ENCODE measurements at regions not wholly inside any gene's neighbourhood (a gene's known extent, or its start where the extent isn't known, plus 50 kb on each side); places are given as distances from the start of the nearest gene placed in this dataset.

- H3K27ac ChIP-seq = no peak overlapping the region
- H3K36me3 ChIP-seq = no peaks in the 10 kb centered on the region
- no peaks in the 10 kb centered on the region for H4K20me1 ChIP-seq
- no peak overlapping the region for H3K4me3 ChIP-seq
- H3K4me1 ChIP-seq = no peaks in the 10 kb centered on the region
- H3K4me2 ChIP-seq = no peak overlapping the region
- H3K27me3 ChIP-seq = no peaks in the 10 kb centered on the region
- no peak for TF ChIP-seq Cebpa-rat (IDR thresholded peaks at IDR 0.05)
- no peak overlapping the region for H3K9ac ChIP-seq
- no peaks in the 10 kb centered on the region for H3K9me3 ChIP-seq
These were observed 57.5 kb upstream of the PODXL start for GRCh38 chr7:131613909-131614308.

GRCh38 chr7:131610007-131610406 lies 53.6 kb upstream of the PODXL start:
- Histone ChIP-seq H3K9me3 (no peaks in the 10 kb centered on the region), H3K27me3 (no peaks in the 10 kb centered on the region), H3K4me1 (0 out of 2 replicates have a peak, but pooled peaks cover 11% of the 10 kb centered on the region), H3K4me3 (no peak overlapping the region), H3K9ac (no peak overlapping the region), H4K20me1 (no peaks in the 10 kb centered on the region), H3K27ac (no peak overlapping the region), H3K4me2 (no peak overlapping the region), H3K36me3 (no peaks in the 10 kb centered on the region)
- TF ChIP-seq Cebpa-rat (IDR thresholded peaks at IDR 0.05) = no peak

GRCh38 chr7:131608116-131608500 lies 51.7 kb upstream of the PODXL start:
- TF ChIP-seq Cebpa-rat (IDR thresholded peaks at IDR 0.05) = no peak
- H3K4me1 ChIP-seq = 0 out of 2 replicates have a peak, but pooled peaks cover 11% of the 10 kb centered on the region
- H4K20me1 ChIP-seq = no peaks in the 10 kb centered on the region
- H3K4me3 ChIP-seq = no peak overlapping the region
- no peaks in the 10 kb centered on the region for H3K27me3 ChIP-seq
- H3K27ac ChIP-seq = no peak overlapping the region
- H3K9me3 ChIP-seq = no peaks in the 10 kb centered on the region
- peak overlapping the region; percentile 7; the same call in 1 of the 2 replicates for H3K4me2 ChIP-seq
- no peak overlapping the region for H3K9ac ChIP-seq
- H3K36me3 ChIP-seq = no peaks in the 10 kb centered on the region

- no peak overlapping the region for H3K9ac ChIP-seq
- no peaks in the 10 kb centered on the region for H3K36me3 ChIP-seq
- H3K4me2 ChIP-seq = no peak overlapping the region
- no peaks in the 10 kb centered on the region for H4K20me1 ChIP-seq
- no peaks in the 10 kb centered on the region for H3K27me3 ChIP-seq
- H3K4me1 ChIP-seq = 0 out of 2 replicates have a peak, but pooled peaks cover 11% of the 10 kb centered on the region
- TF ChIP-seq Cebpa-rat (IDR thresholded peaks at IDR 0.05) = no peak
- no peak overlapping the region for H3K27ac ChIP-seq
- H3K9me3 ChIP-seq = no peaks in the 10 kb centered on the region
- no peak overlapping the region for H3K4me3 ChIP-seq
These were observed 51.1 kb upstream of the PODXL start for GRCh38 chr7:131607291-131608115.

- Histone ChIP-seq H3K27ac (no peak overlapping the region), H3K36me3 (no peaks in the 10 kb centered on the region), H3K4me2 (no peak overlapping the region), H3K9ac (no peak overlapping the region), H4K20me1 (no peaks in the 10 kb centered on the region), H3K27me3 (no peaks in the 10 kb centered on the region), H3K4me3 (no peak overlapping the region), H3K4me1 (0 out of 2 replicates have a peak, but pooled peaks cover 11% of the 10 kb centered on the region), H3K9me3 (no peaks in the 10 kb centered on the region)
- TF ChIP-seq Cebpa-rat (IDR thresholded peaks at IDR 0.05) = no peak
These were observed 50.2 kb upstream of the PODXL start for GRCh38 chr7:131606346-131607290.

Measured in BLaER1 (cell line).